ENCODE measurements at regions not wholly inside any gene's neighbourhood (a gene's known extent, or its start where the extent isn't known, plus 50 kb on each side); places are given as distances from the start of the nearest gene placed in this dataset.

GRCh38 chr16:26801628-26802027 lies 265.1 kb upstream of the C16orf82 start:
- TF ChIP-seq CTCF (conservative IDR thresholded peaks at IDR 0.05 in 1 of 2, IDR thresholded peaks at IDR 0.05 in 1 of 2; ENCODE audit: low read depth in 1 of 2, low read length in 2 of 2) (no peak), EZH2 (IDR thresholded peaks at IDR 0.05; ENCODE audit: low read length, missing control alignments) (no peak)
- Histone ChIP-seq H3K27me3 (ENCODE audit: control insufficient read depth, insufficient read depth, low read length) (no peaks in the 10 kb centered on the region), H3K4me2 (ENCODE audit: extremely low read depth, insufficient read depth, low read length) (no peak overlapping the region), H3K9me3 (ENCODE audit: control insufficient read depth, insufficient read depth, low read depth, low read length) (no peaks in the 10 kb centered on the region), H3K9ac (ENCODE audit: insufficient read depth, low read length) (no peak overlapping the region), H3K4me1 (ENCODE audit: control insufficient read depth, extremely low read depth, insufficient read depth, low read length) (no peaks in the 10 kb centered on the region), H3K36me3 (ENCODE audit: control insufficient read depth, insufficient read depth, low read length) (no peaks in the 10 kb centered on the region), H2AFZ (ENCODE audit: low read length) (no peak overlapping the region), H3K79me2 (ENCODE audit: control insufficient read depth, insufficient read depth, low read length) (no peaks in the 10 kb centered on the region), H3K27ac (ENCODE audit: insufficient read depth, low read length) (no peak overlapping the region), H4K20me1 (ENCODE audit: control insufficient read depth, extremely low read depth, insufficient read depth, low read length) (no peaks in the 10 kb centered on the region), H3K4me3 (replicated peaks in 1 of 4; ENCODE audit: control extremely low read depth in 1 of 4, insufficient read depth in 1 of 4, low read depth in 3 of 4, low read length in 4 of 4) (no peak overlapping the region)
- no peak for DNase-seq (ENCODE audit: low read depth in 2 of 2)

GRCh38 chr16:26802440-26802839 lies 264.3 kb upstream of the C16orf82 start:
- no peak overlapping the region for H3K9ac ChIP-seq (ENCODE audit: insufficient read depth, low read length)
- no peak for TF ChIP-seq CTCF (conservative IDR thresholded peaks at IDR 0.05 in 1 of 2, IDR thresholded peaks at IDR 0.05 in 1 of 2; ENCODE audit: low read depth in 1 of 2, low read length in 2 of 2)
- TF ChIP-seq EZH2 (IDR thresholded peaks at IDR 0.05; ENCODE audit: low read length, missing control alignments) = no peak
- no peaks in the 10 kb centered on the region for H3K27me3 ChIP-seq (ENCODE audit: control insufficient read depth, insufficient read depth, low read length)
- H3K9me3 ChIP-seq (ENCODE audit: control insufficient read depth, insufficient read depth, low read depth, low read length) = no peaks in the 10 kb centered on the region
- H3K27ac ChIP-seq (ENCODE audit: insufficient read depth, low read length) = no peak overlapping the region
- H2AFZ ChIP-seq (ENCODE audit: low read length) = no peak overlapping the region
- no peak for DNase-seq (ENCODE audit: low read depth in 2 of 2)
- no peaks in the 10 kb centered on the region for H3K4me1 ChIP-seq (ENCODE audit: control insufficient read depth, extremely low read depth, insufficient read depth, low read length)
- no peaks in the 10 kb centered on the region for H3K79me2 ChIP-seq (ENCODE audit: control insufficient read depth, insufficient read depth, low read length)
- no peak overlapping the region for H3K4me3 ChIP-seq (replicated peaks in 1 of 4; ENCODE audit: control extremely low read depth in 1 of 4, insufficient read depth in 1 of 4, low read depth in 3 of 4, low read length in 4 of 4)
- H4K20me1 ChIP-seq (ENCODE audit: control insufficient read depth, extremely low read depth, insufficient read depth, low read length) = no peaks in the 10 kb centered on the region
- no peak overlapping the region for H3K4me2 ChIP-seq (ENCODE audit: extremely low read depth, insufficient read depth, low read length)
- no peaks in the 10 kb centered on the region for H3K36me3 ChIP-seq (ENCODE audit: control insufficient read depth, insufficient read depth, low read length)

- no peak overlapping the region for H3K9ac ChIP-seq (ENCODE audit: insufficient read depth, low read length)
- H3K9me3 ChIP-seq (ENCODE audit: control insufficient read depth, insufficient read depth, low read depth, low read length) = no peaks in the 10 kb centered on the region
- no peak overlapping the region for H2AFZ ChIP-seq (ENCODE audit: low read length)
- H3K4me3 ChIP-seq (replicated peaks in 1 of 4; ENCODE audit: control extremely low read depth in 1 of 4, insufficient read depth in 1 of 4, low read depth in 3 of 4, low read length in 4 of 4) = no peak overlapping the region
- no peaks in the 10 kb centered on the region for H4K20me1 ChIP-seq (ENCODE audit: control insufficient read depth, extremely low read depth, insufficient read depth, low read length)
- no peak for DNase-seq (ENCODE audit: low read depth in 2 of 2)
- no peaks in the 10 kb centered on the region for H3K79me2 ChIP-seq (ENCODE audit: control insufficient read depth, insufficient read depth, low read length)
- no peak overlapping the region for H3K27ac ChIP-seq (ENCODE audit: insufficient read depth, low read length)
- no peak overlapping the region for H3K4me2 ChIP-seq (ENCODE audit: extremely low read depth, insufficient read depth, low read length)
- no peaks in the 10 kb centered on the region for H3K36me3 ChIP-seq (ENCODE audit: control insufficient read depth, insufficient read depth, low read length)
- TF ChIP-seq CTCF (conservative IDR thresholded peaks at IDR 0.05 in 1 of 2, IDR thresholded peaks at IDR 0.05 in 1 of 2; ENCODE audit: low read depth in 1 of 2, low read length in 2 of 2) (no peak), EZH2 (IDR thresholded peaks at IDR 0.05; ENCODE audit: low read length, missing control alignments) (no peak)
- H3K27me3 ChIP-seq (ENCODE audit: control insufficient read depth, insufficient read depth, low read length) = no peaks in the 10 kb centered on the region
- no peaks in the 10 kb centered on the region for H3K4me1 ChIP-seq (ENCODE audit: control insufficient read depth, extremely low read depth, insufficient read depth, low read length)
These were observed 263.8 kb upstream of the C16orf82 start for GRCh38 chr16:26802965-26803364.

Measured in fibroblast of lung (primary cell).